ENCODE measurements at regions not wholly inside any gene's neighbourhood (a gene's known extent, or its start where the extent isn't known, plus 50 kb on each side); places are given as distances from the start of the nearest gene placed in this dataset.

GRCh38 chr5:6235726-6236125 lies 142.6 kb downstream of the MED10 start:
- Histone ChIP-seq H3K36me3 (ENCODE audit: low read depth) (no peaks in the 10 kb centered on the region), H3K9me3 (peaks cover 8% of the 10 kb centered on the region), H3K4me3 (no peak overlapping the region), H3K4me1 (ENCODE audit: low read depth) (no peaks in the 10 kb centered on the region)
- ATAC-seq (no peak), DNase-seq (no peak)
- intact Hi-C loops (cut with DNase I, micrococcal nuclease) = no loop called here
- TF ChIP-seq, protein P1, sequence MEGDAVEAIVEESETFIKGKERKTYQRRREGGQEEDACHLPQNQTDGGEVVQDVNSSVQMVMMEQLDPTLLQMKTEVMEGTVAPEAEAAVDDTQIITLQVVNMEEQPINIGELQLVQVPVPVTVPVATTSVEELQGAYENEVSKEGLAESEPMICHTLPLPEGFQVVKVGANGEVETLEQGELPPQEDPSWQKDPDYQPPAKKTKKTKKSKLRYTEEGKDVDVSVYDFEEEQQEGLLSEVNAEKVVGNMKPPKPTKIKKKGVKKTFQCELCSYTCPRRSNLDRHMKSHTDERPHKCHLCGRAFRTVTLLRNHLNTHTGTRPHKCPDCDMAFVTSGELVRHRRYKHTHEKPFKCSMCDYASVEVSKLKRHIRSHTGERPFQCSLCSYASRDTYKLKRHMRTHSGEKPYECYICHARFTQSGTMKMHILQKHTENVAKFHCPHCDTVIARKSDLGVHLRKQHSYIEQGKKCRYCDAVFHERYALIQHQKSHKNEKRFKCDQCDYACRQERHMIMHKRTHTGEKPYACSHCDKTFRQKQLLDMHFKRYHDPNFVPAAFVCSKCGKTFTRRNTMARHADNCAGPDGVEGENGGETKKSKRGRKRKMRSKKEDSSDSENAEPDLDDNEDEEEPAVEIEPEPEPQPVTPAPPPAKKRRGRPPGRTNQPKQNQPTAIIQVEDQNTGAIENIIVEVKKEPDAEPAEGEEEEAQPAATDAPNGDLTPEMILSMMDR (IDR thresholded peaks at IDR 0.05) = no peak

DNA sequence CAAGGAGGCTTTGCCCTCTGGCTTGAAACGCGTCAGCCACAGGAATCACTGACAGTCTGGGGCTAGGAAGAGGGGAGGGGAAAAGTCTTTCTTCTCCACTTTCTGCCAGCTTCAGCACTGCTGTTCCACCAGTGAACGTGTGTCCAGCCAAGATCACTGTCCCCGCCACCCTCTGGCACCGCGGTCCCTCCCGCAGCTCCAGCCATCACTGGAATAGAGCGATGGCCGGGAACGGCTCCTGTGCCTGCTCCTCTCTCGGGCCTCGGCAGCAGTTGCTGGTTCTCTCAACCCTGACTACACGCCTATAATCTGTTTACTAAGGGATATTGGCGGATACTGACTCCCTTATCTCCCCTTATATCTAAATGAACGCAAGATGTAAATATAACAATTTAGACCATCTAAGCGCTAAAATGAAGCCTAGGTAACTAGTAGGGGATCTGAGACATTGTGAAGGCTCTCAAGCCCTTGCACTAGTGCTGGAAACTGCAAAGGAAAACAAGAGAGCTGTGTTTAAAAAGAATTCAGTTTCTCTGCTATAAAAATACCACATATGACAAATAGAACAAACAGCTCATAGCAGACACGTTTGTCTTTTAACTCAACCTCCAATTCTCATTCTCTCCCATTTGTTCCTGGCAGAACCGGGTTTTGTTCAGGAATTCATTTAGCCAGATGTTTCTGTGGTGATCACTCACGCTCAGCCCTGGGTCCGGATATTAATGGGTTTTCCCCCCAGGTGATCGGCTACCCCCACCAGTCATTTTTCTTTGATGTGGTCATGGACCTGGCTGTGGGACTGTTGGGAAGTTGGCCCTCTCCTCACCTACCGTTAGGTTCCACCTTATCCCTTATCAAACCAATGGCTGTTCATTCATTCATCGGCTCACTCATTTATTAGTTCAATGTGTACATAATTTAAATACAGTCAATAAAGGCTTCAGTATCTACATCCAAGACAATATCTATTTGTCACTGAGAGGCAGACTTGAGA lies 149.8 kb downstream of the MED10 start:
- no peaks in the 10 kb centered on the region for H3K4me1 ChIP-seq (ENCODE audit: low read depth)
- H3K4me3 ChIP-seq = no peak overlapping the region
- DNase-seq = no peak
- no peaks in the 10 kb centered on the region for H3K36me3 ChIP-seq (ENCODE audit: low read depth)
- ATAC-seq = no peak
- no peaks in the 10 kb centered on the region for H3K9me3 ChIP-seq
- intact Hi-C loops (cut with DNase I, micrococcal nuclease) = no loop called here
- TF ChIP-seq, protein P1 (IDR thresholded peaks at IDR 0.05) = no peak

- intact Hi-C loops (cut with DNase I, micrococcal nuclease) = no loop called here
- no peaks in the 10 kb centered on the region for H3K36me3 ChIP-seq (ENCODE audit: low read depth)
- TF ChIP-seq, protein P1 (IDR thresholded peaks at IDR 0.05) = no peak
- no peaks in the 10 kb centered on the region for H3K4me1 ChIP-seq (ENCODE audit: low read depth)
- H3K4me3 ChIP-seq = no peak overlapping the region
- H3K9me3 ChIP-seq = no peaks in the 10 kb centered on the region
- DNase-seq (no peak), ATAC-seq (no peak)
Measured at GRCh38 chr5:6225121-6225607, 153.2 kb downstream of the MED10 start.

DNA sequence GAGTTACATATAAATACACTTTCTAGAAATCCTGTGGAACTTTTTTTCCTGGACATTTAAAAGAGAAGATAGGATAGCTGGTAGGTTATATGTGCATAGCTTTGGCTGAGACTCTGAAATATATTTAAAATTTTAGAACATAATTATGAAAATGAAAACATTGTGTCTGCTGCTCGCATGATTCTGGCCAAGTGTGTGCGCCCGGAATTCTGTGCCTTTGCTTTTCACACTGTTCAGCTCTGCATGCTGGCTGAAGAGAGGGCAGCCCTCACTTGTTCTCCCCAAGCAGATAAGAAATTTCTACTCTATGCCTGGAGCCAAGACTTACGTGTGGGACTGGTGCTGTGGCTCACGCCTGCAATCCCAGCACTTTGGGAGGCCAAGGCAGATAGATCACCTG lies 153.9 kb downstream of the MED10 start:
- TF ChIP-seq, protein P1 (IDR thresholded peaks at IDR 0.05) = no peak
- H3K4me1 ChIP-seq (ENCODE audit: low read depth) = no peaks in the 10 kb centered on the region
- intact Hi-C loops (cut with DNase I, micrococcal nuclease) = no loop called here
- H3K4me3 ChIP-seq = no peak overlapping the region
- ATAC-seq (no peak), DNase-seq (no peak)
- H3K9me3 ChIP-seq = no peaks in the 10 kb centered on the region
- no peaks in the 10 kb centered on the region for H3K36me3 ChIP-seq (ENCODE audit: low read depth)

DNA sequence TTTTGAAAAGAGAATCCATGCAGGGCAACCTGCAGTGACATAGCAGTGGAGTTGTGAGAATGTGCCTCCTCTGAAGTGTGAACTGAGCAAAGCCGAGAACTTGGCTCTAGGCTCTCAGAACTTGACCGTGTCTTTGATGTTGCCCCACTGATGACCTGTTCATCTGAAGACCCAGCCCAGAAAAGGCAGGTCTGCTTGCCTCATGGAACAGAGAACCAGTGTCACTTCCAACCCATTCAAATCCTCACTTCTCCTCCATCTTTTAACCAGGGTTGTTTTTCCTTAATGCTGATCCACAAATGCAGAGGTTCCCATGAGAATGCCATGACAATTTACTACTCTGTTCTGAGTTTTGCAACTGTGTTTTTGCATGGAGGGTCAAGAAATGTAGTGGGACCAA lies 155.4 kb downstream of the MED10 start:
- no peak for DNase-seq
- no peaks in the 10 kb centered on the region for H3K9me3 ChIP-seq
- H3K36me3 ChIP-seq (ENCODE audit: low read depth) = no peaks in the 10 kb centered on the region
- H3K4me1 ChIP-seq (ENCODE audit: low read depth) = no peaks in the 10 kb centered on the region
- TF ChIP-seq, protein P1 (IDR thresholded peaks at IDR 0.05) = no peak
- no peak for ATAC-seq
- intact Hi-C loops (cut with DNase I, micrococcal nuclease) = no loop called here
- no peak overlapping the region for H3K4me3 ChIP-seq

All from mucosa of descending colon (tissue), 3 donors.